Tibial nerve (tissue), 4 donors: ENCODE measurements at regions not wholly inside any gene's neighbourhood (a gene's known extent, or its start where the extent isn't known, plus 50 kb on each side); places are given as distances from the start of the nearest gene placed in this dataset.

Experiments used
- DNase-seq, 2 donors: peaks; one replicate each; pipeline ENCODE4 v3.0.0-alpha.2; 2019; ENCODE audit warnings: low spot score in 2 of 2
- H3K27ac ChIP-seq, 4 donors: fragments of 200-600 bp; sonication (generic) in 3 of 4; one replicate each; pipeline ENCODE4 v1.5.1; 2017 to 2019; ENCODE audit warnings: mild to moderate bottlenecking in 1 of 4
- H3K27me3 ChIP-seq, 2 donors: fragments of 200-600 bp; sonication (generic) in 1 of 2; one replicate each; pipeline versions ENCODE4 v1.5.1 to v1.6.0; 2017 to 2019
- H3K36me3 ChIP-seq, 3 donors: fragments of 200-600 bp; sonication (generic); one replicate each; pipeline ENCODE4 v1.5.1; 2018 to 2019
- H3K4me1 ChIP-seq, 4 donors: fragments of 200-600 bp; sonication (generic) in 3 of 4; one replicate each; pipeline ENCODE4 v1.5.1; 2017 to 2019
- H3K4me3 ChIP-seq, 4 donors: fragments of 200-600 bp; sonication (generic) in 3 of 4; one replicate each; pipeline ENCODE4 v1.5.1; 2017 to 2019; ENCODE audit warnings: mild to moderate bottlenecking in 1 of 4, moderate library complexity in 1 of 4
- H3K9me3 ChIP-seq, 4 donors: fragments of 200-600 bp; sonication (generic) in 3 of 4; one replicate each; pipeline ENCODE4 v1.5.1; 2017 to 2019
- CTCF ChIP-seq, 5 experiments: fragments of 200-600 bp in 3 of 5; fragments of 450-650 bp in 2 of 5; sonication (generic) in 3 of 5; IDR thresholded peaks; one replicate each; pipeline ENCODE4 v1.5.1; 2016 to 2019; ENCODE audit warnings: antibody characterized with exemption in 5 of 5, mild to moderate bottlenecking in 3 of 5, moderate library complexity in 2 of 5
- EP300 ChIP-seq, 2 donors: sonication (generic); formaldehyde crosslinking; IDR thresholded peaks; one replicate each; pipeline ENCODE4 v1.6.1; 2017; ENCODE audit warnings: antibody characterized with exemption in 2 of 2, mild to moderate bottlenecking in 1 of 2
- POLR2A ChIP-seq, 2 donors: fragments of 450-650 bp; IDR thresholded peaks; one replicate each; pipeline ENCODE4 v1.6.1; 2017; ENCODE audit warnings: antibody characterized with exemption in 2 of 2, mild to moderate bottlenecking in 2 of 2, moderate library complexity in 2 of 2
- WGBS, 2 donors: methylation state at CpG; one replicate each; pipeline ENCODE4 v1.1.5; 2018; 5-methylcytosine and 5-hydroxymethylcytosine counted together

DNA sequence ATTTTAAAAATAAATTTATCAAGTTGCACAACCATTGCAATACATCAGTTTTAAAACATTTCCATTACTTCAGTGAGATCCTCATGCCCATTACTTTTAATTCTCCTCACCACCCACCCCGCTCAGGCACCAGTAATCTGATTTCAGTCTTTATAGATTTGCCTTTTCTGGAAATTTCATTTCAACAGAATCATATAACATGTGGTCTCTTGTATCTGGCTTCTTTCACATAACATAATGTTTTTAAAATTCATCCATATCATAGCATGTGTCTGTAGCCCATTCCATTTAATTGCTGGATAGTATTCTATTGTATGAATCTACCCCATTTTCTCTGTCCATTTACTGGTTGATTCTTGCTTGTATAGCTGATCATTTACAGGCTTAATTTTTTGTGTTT lies 110.3 kb upstream of the TMEM108 start:
- Histone ChIP-seq H3K27ac (no peak overlapping the region), H3K27me3 (no peaks in the 10 kb centered on the region), H3K4me3 (no peak overlapping the region), H3K36me3 (no peaks in the 10 kb centered on the region), H3K9me3 (no peaks in the 10 kb centered on the region), H3K4me1 (no peaks in the 10 kb centered on the region)
- DNase-seq, result no peak
- TF ChIP-seq CTCF (IDR thresholded peaks at IDR 0.05), result no peak
- TF ChIP-seq EP300 (IDR thresholded peaks at IDR 0.05), result no peak
- no peak for TF ChIP-seq POLR2A (IDR thresholded peaks at IDR 0.05)
- WGBS, 2 donors, result 90 to 91% methylated on average over 1 of the region's 1 CpG

DNA sequence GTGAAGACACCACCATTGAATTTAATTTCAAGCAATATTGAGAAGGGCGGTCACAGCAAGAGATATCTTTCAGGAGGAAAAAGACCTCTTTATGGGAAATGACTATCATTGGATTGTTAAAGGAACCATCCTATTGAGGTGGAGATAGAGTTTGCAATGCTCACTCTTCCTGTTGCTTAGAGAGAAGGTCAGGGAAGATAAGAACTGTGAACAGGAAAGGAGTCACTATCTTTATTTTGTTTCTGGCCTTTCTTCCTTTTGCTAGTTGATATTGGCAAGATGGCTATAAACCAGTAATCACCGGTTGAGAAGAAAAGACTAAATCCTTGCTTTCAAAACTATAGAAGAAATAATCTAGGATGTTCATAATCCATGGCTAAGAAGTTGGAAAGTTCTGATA lies 112.1 kb upstream of the TMEM108 start:
- H3K36me3 ChIP-seq, result no peaks in the 10 kb centered on the region
- no peaks in the 10 kb centered on the region for H3K9me3 ChIP-seq
- H3K27ac ChIP-seq, result no peak overlapping the region
- TF ChIP-seq POLR2A (IDR thresholded peaks at IDR 0.05) (no peak), EP300 (IDR thresholded peaks at IDR 0.05) (no peak), CTCF (IDR thresholded peaks at IDR 0.05) (no peak)
- H3K27me3 ChIP-seq, result no peaks in the 10 kb centered on the region
- no peaks in the 10 kb centered on the region for H3K4me1 ChIP-seq
- WGBS, 2 donors, result 75 to 79% methylated on average over 2 of the region's 2 CpGs
- DNase-seq, result no peak
- no peak overlapping the region for H3K4me3 ChIP-seq

GRCh38 chr3:132925256-132925930 lies 112.8 kb upstream of the TMEM108 start:
- TF ChIP-seq CTCF (IDR thresholded peaks at IDR 0.05), result no peak
- TF ChIP-seq POLR2A (IDR thresholded peaks at IDR 0.05), result no peak
- TF ChIP-seq EP300 (IDR thresholded peaks at IDR 0.05), result no peak
- H3K36me3 ChIP-seq, result no peaks in the 10 kb centered on the region
- DNase-seq, result no peak

DNA sequence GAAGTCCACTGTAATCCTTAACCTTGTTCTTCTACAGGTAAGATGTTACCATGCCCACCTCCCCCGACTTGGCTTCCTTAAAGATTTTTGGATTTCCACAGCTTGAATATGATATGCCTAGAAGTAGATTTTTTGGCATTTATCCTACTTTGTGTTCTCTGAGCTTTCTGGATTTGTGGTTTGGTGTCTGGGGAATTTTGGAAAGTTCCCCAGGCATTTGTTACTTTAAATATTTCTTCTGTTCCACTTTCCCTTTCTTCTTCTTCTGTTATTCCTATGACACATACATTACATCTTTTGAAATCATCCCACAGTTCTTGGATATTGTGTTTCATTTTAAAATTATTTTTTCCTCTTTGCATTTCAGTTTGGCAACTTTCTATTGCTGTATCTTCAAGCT lies 122.1 kb upstream of the TMEM108 start:
- Histone ChIP-seq H3K27me3 (no peaks in the 10 kb centered on the region), H3K9me3 (peaks cover 0 to 5% (median 0%) of the 10 kb centered on the region in 4 donors), H3K36me3 (no peaks in the 10 kb centered on the region), H3K27ac (no peak overlapping the region), H3K4me3 (no peak overlapping the region), H3K4me1 (no peaks in the 10 kb centered on the region)
- 87 to 92% methylated on average over 1 of the region's 1 CpG for WGBS, 2 donors
- no peak for DNase-seq
- TF ChIP-seq EP300 (IDR thresholded peaks at IDR 0.05) (no peak), CTCF (IDR thresholded peaks at IDR 0.05) (no peak), POLR2A (IDR thresholded peaks at IDR 0.05) (no peak)

More at GRCh38 chr3:132925256-132925930, 112.8 kb upstream of the TMEM108 start:
- WGBS, 2 donors, result 91 to 93% methylated on average over 4 of the region's 4 CpGs
- Histone ChIP-seq H3K27me3 (no peaks in the 10 kb centered on the region), H3K27ac (no peak overlapping the region), H3K4me3 (no peak overlapping the region), H3K4me1 (no peaks in the 10 kb centered on the region), H3K9me3 (no peaks in the 10 kb centered on the region)

GRCh38 chr3:132912416-132912753 lies 125.8 kb upstream of the TMEM108 start:
- Histone ChIP-seq H3K4me3 (no peak overlapping the region), H3K27ac (no peak overlapping the region), H3K36me3 (no peaks in the 10 kb centered on the region), H3K9me3 (peaks cover 0 to 5% (median 0%) of the 10 kb centered on the region in 4 donors), H3K4me1 (no peaks in the 10 kb centered on the region), H3K27me3 (no peaks in the 10 kb centered on the region)
- no peak for DNase-seq
- TF ChIP-seq CTCF (IDR thresholded peaks at IDR 0.05), result no peak
- 89 to 94% methylated on average over 3 of the region's 3 CpGs for WGBS, 2 donors
